IMR-90 (cell line): ENCODE measurements at regions not wholly inside any gene's neighbourhood (a gene's known extent, or its start where the extent isn't known, plus 50 kb on each side); places are given as distances from the start of the nearest gene placed in this dataset.

Experiments
- ATAC-seq: fragments of 200-7000 bp; cut with Tn5 transposase; 2 replicates; pipeline ENCODE4 v1.9.1; 2020; ENCODE audit warnings: low read depth, mild to moderate bottlenecking, moderate library complexity
- BruUV-seq: library from RNA; stranded (reverse); fragments of 400-500 nt; replicated peaks from 2 replicates; lab custom pipeline; 2021; lab: Mats Ljungman, UMichigan
- CTCF ChIA-PET: fragments of 300-600 bp; formaldehyde crosslinking; extraction: SDS; loops from one replicate; lab custom pipeline; 2021; ENCODE audit warnings: antibody characterized with exemption; lab: Yijun Ruan, JAX
- POLR2A ChIA-PET: fragments of 300-600 bp; sonication (Branson Sonifier 250); formaldehyde crosslinking; loops from one replicate; lab custom pipeline; 2022; ENCODE audit warnings: antibody characterized with exemption; ENCODE audit not compliant: unreplicated experiment; lab: Charles Lee
- DNase-seq: peaks from one replicate; pipeline ENCODE4 v3.0.0; 2013
- H2AFZ ChIP-seq: replicated peaks from 2 replicates; pipeline ENCODE3; 2013; ENCODE audit warnings: low read length, mild to moderate bottlenecking; ENCODE audit not compliant: poor library complexity
- H2AK5ac ChIP-seq: 2 replicates; pipeline ENCODE4 v1.6.1; 2013; ENCODE audit warnings: low read depth, low read length, inconsistent platforms
- H2AK9ac ChIP-seq: replicated peaks from 2 replicates; pipeline ENCODE3; 2013; ENCODE audit warnings: mild to moderate bottlenecking, low read depth, low read length, moderate library complexity; ENCODE audit not compliant: poor library complexity
- H2BK120ac ChIP-seq: 2 replicates; pipeline ENCODE4 v1.6.1; 2013; ENCODE audit warnings: low read depth, low read length, inconsistent platforms
- H2BK15ac ChIP-seq: 3 replicates; pipeline ENCODE4 v1.6.1; 2013; ENCODE audit warnings: low read depth, low read length, inconsistent platforms
- H2BK20ac ChIP-seq: 2 replicates; pipeline ENCODE4 v1.6.1; 2013; ENCODE audit warnings: low read depth, mild to moderate bottlenecking, inconsistent platforms, low read length, moderate library complexity
- H2BK5ac ChIP-seq: 2 replicates; pipeline ENCODE4 v1.6.1; 2013; ENCODE audit warnings: mild to moderate bottlenecking, low read depth, low read length, inconsistent platforms; ENCODE audit not compliant: poor library complexity, severe bottlenecking
- H3K14ac ChIP-seq: replicated peaks from 2 replicates; pipeline ENCODE4 v1.6.1; 2013; ENCODE audit warnings: low read depth, low read length, inconsistent platforms
- H3K18ac ChIP-seq: 2 replicates; pipeline ENCODE4 v1.6.1; 2013; ENCODE audit warnings: low read depth, low read length, control low read depth
- H3K23ac ChIP-seq: 2 replicates; pipeline ENCODE4 v1.6.1; 2013; ENCODE audit warnings: low read depth, low read length, inconsistent platforms
- H3K27ac ChIP-seq: 2 replicates; pipeline ENCODE4 v1.5.1; 2013; ENCODE audit warnings: mild to moderate bottlenecking, control low read depth, low read length; ENCODE audit not compliant: insufficient read depth
- H3K27me3 ChIP-seq: 2 replicates; pipeline ENCODE4 v1.6.1; 2013; ENCODE audit warnings: low read length; ENCODE audit not compliant: control insufficient read depth, insufficient read depth
- H3K36me3 ChIP-seq: 2 replicates; pipeline ENCODE4 v1.6.1; 2013; ENCODE audit warnings: low read length, mixed read lengths; ENCODE audit not compliant: control insufficient read depth, insufficient read depth
- H3K4ac ChIP-seq: 2 replicates; pipeline ENCODE4 v1.6.1; 2013; ENCODE audit warnings: low read depth, low read length, inconsistent platforms
- H3K4me1 ChIP-seq: 2 replicates; pipeline ENCODE4 v1.6.1; 2013; ENCODE audit warnings: low read length, mixed read lengths; ENCODE audit not compliant: control insufficient read depth, insufficient read depth
- H3K4me2 ChIP-seq: 2 replicates; pipeline ENCODE4 v1.6.1; 2013; ENCODE audit warnings: low read depth, mild to moderate bottlenecking, control low read depth, low read length, moderate library complexity
- H3K4me3 ChIP-seq: 2 replicates; pipeline ENCODE4 v1.5.1; 2013; ENCODE audit warnings: low read depth, mild to moderate bottlenecking, control low read depth, low read length, moderate library complexity; ENCODE audit not compliant: insufficient read depth
- H3K56ac ChIP-seq: 2 replicates; pipeline ENCODE4 v1.6.1; 2013; ENCODE audit warnings: low read length, inconsistent platforms; ENCODE audit not compliant: insufficient read depth; ENCODE audit errors: extremely low read depth
- H3K79me1 ChIP-seq, 2 experiments: 2 replicates each; pipeline ENCODE4 v1.6.1; 2013; ENCODE audit warnings: low read length in 2 of 2, inconsistent platforms in 1 of 2, low read depth in 1 of 2
- H3K9ac ChIP-seq: 2 replicates; pipeline ENCODE4 v1.6.1; 2013; ENCODE audit warnings: low read depth, low read length, control low read depth
- H3K9me1 ChIP-seq: 2 replicates; pipeline ENCODE4 v1.6.1; 2013; ENCODE audit warnings: low read length, inconsistent platforms; ENCODE audit not compliant: insufficient read depth
- H3K9me3 ChIP-seq: 2 replicates; pipeline ENCODE4 v1.6.1; 2013; ENCODE audit warnings: low read length; ENCODE audit not compliant: control insufficient read depth, insufficient read depth
- H4K20me1 ChIP-seq: 2 replicates; pipeline ENCODE4 v1.6.1; 2013; ENCODE audit warnings: low read length, inconsistent platforms; ENCODE audit not compliant: insufficient read depth
- H4K5ac ChIP-seq: 2 replicates; pipeline ENCODE4 v1.6.1; 2013; ENCODE audit warnings: mild to moderate bottlenecking, low read depth, low read length, control low read depth
- H4K8ac ChIP-seq, 2 experiments: 2 replicates each; pipeline ENCODE4 v1.6.1; 2013; ENCODE audit warnings: low read depth in 2 of 2, low read length in 2 of 2, control low read depth in 1 of 2, inconsistent platforms in 1 of 2
- H4K91ac ChIP-seq: 2 replicates; pipeline ENCODE4 v1.6.1; 2013; ENCODE audit warnings: low read depth, low read length, inconsistent platforms; ENCODE audit not compliant: insufficient read depth
- CEBPB ChIP-seq: IDR thresholded peaks from 2 replicates; pipeline ENCODE4 v1.6.1; 2012; ENCODE audit warnings: low read depth, low read length, improper control_type of control experiment
- CHD1 ChIP-seq: IDR thresholded peaks from 2 replicates; pipeline ENCODE4 v1.6.1; 2012; ENCODE audit warnings: low read depth, low read length, improper control_type of control experiment
- MAFK ChIP-seq: IDR thresholded peaks from 2 replicates; pipeline ENCODE4 v1.6.1; 2012; ENCODE audit warnings: low read depth, low read length, improper control_type of control experiment
- NFE2L2 ChIP-seq: fragments of 150-350 bp; IDR thresholded peaks from 2 replicates; pipeline ENCODE4 v1.6.1; 2016; ENCODE audit warnings: low read depth, mild to moderate bottlenecking, low read length
- RAD21 ChIP-seq: IDR thresholded peaks from 2 replicates; pipeline ENCODE4 v1.6.1; 2012; ENCODE audit warnings: low read length, improper control_type of control experiment
- RCOR1 ChIP-seq: IDR thresholded peaks from 2 replicates; pipeline ENCODE4 v1.6.1; 2012; ENCODE audit warnings: mild to moderate bottlenecking, low read length, improper control_type of control experiment; ENCODE audit not compliant: insufficient replicate concordance
- WGBS, 2 experiments: methylation state at CpG; one replicate each; pipeline versions ENCODE4 v1.1.5 to v1.1.7; 2013; ENCODE audit warnings: missing lambda C conversion rate in 2 of 2; ENCODE audit not compliant: insufficient read length in 1 of 2; ENCODE audit errors: extremely low coverage in 2 of 2; 5-methylcytosine and 5-hydroxymethylcytosine counted together
- dilution Hi-C: fragments of 300-500 bp; cut with HindIII; formaldehyde crosslinking; loops from one replicate; pipeline ENCODE4 v1.14.3; 2018; ENCODE audit warnings: low sequenced_read_pairs; ENCODE audit not compliant: unreplicated experiment
- in situ Hi-C: fragments of 300-500 bp; cut with MboI; formaldehyde crosslinking; loops from 3 replicates; pipeline ENCODE4 v1.14.3; 2019; ENCODE audit warnings: low sequenced_read_pairs, inconsistent platforms, mixed read lengths
- intact Hi-C: fragments of 100-400 bp; cut with micrococcal nuclease; formaldehyde crosslinking; loops from 2 replicates; pipeline ENCODE4 v1.10.0; 2022
- TF ChIP-seq, protein P1 (sequence below): conservative IDR thresholded peaks from 2 replicates; pipeline ENCODE4 v1.5.1; 2012; ENCODE audit warnings: mild to moderate bottlenecking, low read depth, low read length, improper control_type of control experiment

DNA sequence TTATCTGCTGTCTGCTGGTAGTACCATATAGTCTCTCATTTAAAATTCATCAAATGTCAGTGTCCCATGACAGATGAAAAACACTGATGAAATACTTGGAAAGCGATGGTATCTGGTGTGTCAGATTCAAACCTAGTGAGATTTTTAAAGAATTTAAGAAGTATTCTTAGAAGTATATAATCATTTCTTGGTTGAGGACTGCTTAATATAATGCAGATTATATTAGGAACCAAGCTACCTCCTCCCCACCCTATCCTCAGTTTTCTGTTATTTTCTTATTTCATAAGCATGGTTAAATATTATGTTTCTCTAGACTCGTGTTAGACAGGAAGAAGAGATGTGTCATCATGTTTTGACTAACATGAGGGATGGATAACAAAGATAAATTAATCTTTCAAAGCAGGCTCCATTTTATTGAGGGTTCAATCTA, 118.5 kb downstream of the GLUD2 start:
- no peak overlapping the region for H3K18ac ChIP-seq
- in situ Hi-C loops (no loop called here), intact Hi-C loops (no loop called here)

More for the DNA sequence above, 118.5 kb downstream of the GLUD2 start:
- H4K5ac ChIP-seq, result no peak overlapping the region
- H3K27ac ChIP-seq, result no peak overlapping the region
- no peaks in the 10 kb centered on the region for H3K9me1 ChIP-seq
- H2AK9ac ChIP-seq, result no peak overlapping the region
- H2AK5ac ChIP-seq, result no peak overlapping the region
- no CpG with 5 or more reads among the region's 2 CpGs for WGBS, 2 experiments
- H3K4me3 ChIP-seq, result no peak overlapping the region
- no peak overlapping the region for H3K56ac ChIP-seq
- no peak overlapping the region for H3K4me2 ChIP-seq
- H4K91ac ChIP-seq, result no peak overlapping the region
- H3K27me3 ChIP-seq, result no peaks in the 10 kb centered on the region
- H3K9me3 ChIP-seq, result peaks cover 2% of the 10 kb centered on the region; the same call in 1 of the 2 replicates
- TF ChIP-seq CEBPB (no peak), RAD21 (no peak), RCOR1 (no peak), NFE2L2 (no peak), CHD1 (no peak), MAFK (no peak)
- TF ChIP-seq, protein P1, sequence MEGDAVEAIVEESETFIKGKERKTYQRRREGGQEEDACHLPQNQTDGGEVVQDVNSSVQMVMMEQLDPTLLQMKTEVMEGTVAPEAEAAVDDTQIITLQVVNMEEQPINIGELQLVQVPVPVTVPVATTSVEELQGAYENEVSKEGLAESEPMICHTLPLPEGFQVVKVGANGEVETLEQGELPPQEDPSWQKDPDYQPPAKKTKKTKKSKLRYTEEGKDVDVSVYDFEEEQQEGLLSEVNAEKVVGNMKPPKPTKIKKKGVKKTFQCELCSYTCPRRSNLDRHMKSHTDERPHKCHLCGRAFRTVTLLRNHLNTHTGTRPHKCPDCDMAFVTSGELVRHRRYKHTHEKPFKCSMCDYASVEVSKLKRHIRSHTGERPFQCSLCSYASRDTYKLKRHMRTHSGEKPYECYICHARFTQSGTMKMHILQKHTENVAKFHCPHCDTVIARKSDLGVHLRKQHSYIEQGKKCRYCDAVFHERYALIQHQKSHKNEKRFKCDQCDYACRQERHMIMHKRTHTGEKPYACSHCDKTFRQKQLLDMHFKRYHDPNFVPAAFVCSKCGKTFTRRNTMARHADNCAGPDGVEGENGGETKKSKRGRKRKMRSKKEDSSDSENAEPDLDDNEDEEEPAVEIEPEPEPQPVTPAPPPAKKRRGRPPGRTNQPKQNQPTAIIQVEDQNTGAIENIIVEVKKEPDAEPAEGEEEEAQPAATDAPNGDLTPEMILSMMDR, result no peak
- no peak overlapping the region for H3K23ac ChIP-seq
- no peak overlapping the region for H2BK5ac ChIP-seq
- ATAC-seq (no peak), DNase-seq (no peak)
- H2BK120ac ChIP-seq, result no peak overlapping the region
- no peak overlapping the region for H3K14ac ChIP-seq
- no TSS peak for BruUV-seq
- ChIA-PET CTCF (interaction anchor here (0.7 kb wide), 1 partner anchor 34 kb away, joined by 4 read pairs; no protein-coding TSS in a partner anchor), POLR2A (no interaction called here)
- no peaks in the 10 kb centered on the region for H4K20me1 ChIP-seq
- no peak overlapping the region for H2BK20ac ChIP-seq
- H3K4me1 ChIP-seq, result no peaks in the 10 kb centered on the region
- no peak overlapping the region for H4K8ac ChIP-seq
- H3K36me3 ChIP-seq, result no peaks in the 10 kb centered on the region
- no peak overlapping the region for H2BK15ac ChIP-seq
- no peak overlapping the region for H2AFZ ChIP-seq
- no peak overlapping the region for H3K9ac ChIP-seq
- H3K4ac ChIP-seq, result no peak overlapping the region
- no peaks in the 10 kb centered on the region for H3K79me1 ChIP-seq
- dilution Hi-C loops, result no loop called here
